ENCODE measurements at regions not wholly inside any gene's neighbourhood (a gene's known extent, or its start where the extent isn't known, plus 50 kb on each side); places are given as distances from the start of the nearest gene placed in this dataset.

GRCh38 chr6:4311976-4312860 is 176.8 kb upstream of the ECI2 start:
- DNase-seq (ENCODE audit: extremely low read depth in 1 of 2, low read depth in 1 of 2): no peak

GRCh38 chr6:4309540-4309939 is 174.2 kb upstream of the ECI2 start:
- DNase-seq (ENCODE audit: extremely low read depth in 1 of 2, low read depth in 1 of 2): no peak

GRCh38 chr6:4308364-4308763 is 173.0 kb upstream of the ECI2 start:
- no peak for DNase-seq (ENCODE audit: extremely low read depth in 1 of 2, low read depth in 1 of 2)

GRCh38 chr6:4304927-4305455 is 169.6 kb upstream of the ECI2 start:
- DNase-seq (ENCODE audit: extremely low read depth in 1 of 2, low read depth in 1 of 2): no peak

GRCh38 chr6:4303638-4304037 is 168.3 kb upstream of the ECI2 start:
- DNase-seq (ENCODE audit: extremely low read depth in 1 of 2, low read depth in 1 of 2): no peak

- DNase-seq (ENCODE audit: extremely low read depth in 1 of 2, low read depth in 1 of 2): no peak
Observed at GRCh38 chr6:4302524-4302923, 167.1 kb upstream of the ECI2 start.

GRCh38 chr6:4301871-4302270 is 166.5 kb upstream of the ECI2 start:
- no peak for DNase-seq (ENCODE audit: extremely low read depth in 1 of 2, low read depth in 1 of 2)

GRCh38 chr6:4300917-4301316 is 165.5 kb upstream of the ECI2 start:
- no peak for DNase-seq (ENCODE audit: extremely low read depth in 1 of 2, low read depth in 1 of 2)

- no peak for DNase-seq (ENCODE audit: extremely low read depth in 1 of 2, low read depth in 1 of 2)
Observed at GRCh38 chr6:4299476-4299875, 164.1 kb upstream of the ECI2 start.

GRCh38 chr6:4297348-4297747 is 162.0 kb upstream of the ECI2 start:
- DNase-seq (ENCODE audit: extremely low read depth in 1 of 2, low read depth in 1 of 2): no peak

GRCh38 chr6:4296552-4296951 is 161.2 kb upstream of the ECI2 start:
- no peak for DNase-seq (ENCODE audit: extremely low read depth in 1 of 2, low read depth in 1 of 2)

- no peak for DNase-seq (ENCODE audit: extremely low read depth in 1 of 2, low read depth in 1 of 2)
Observed at GRCh38 chr6:4295783-4296155, 160.4 kb upstream of the ECI2 start.

GRCh38 chr6:4295058-4295782 is 159.8 kb upstream of the ECI2 start:
- no peak for DNase-seq (ENCODE audit: extremely low read depth in 1 of 2, low read depth in 1 of 2)

- DNase-seq (ENCODE audit: extremely low read depth in 1 of 2, low read depth in 1 of 2): no peak
Observed at GRCh38 chr6:4294636-4295035, 159.3 kb upstream of the ECI2 start.

- DNase-seq (ENCODE audit: extremely low read depth in 1 of 2, low read depth in 1 of 2): no peak
Observed at GRCh38 chr6:4291453-4292403, 156.4 kb upstream of the ECI2 start.

GRCh38 chr6:4289770-4290320 is 154.5 kb upstream of the ECI2 start:
- DNase-seq (ENCODE audit: extremely low read depth in 1 of 2, low read depth in 1 of 2): no peak

GRCh38 chr6:4287811-4288244 is 152.5 kb upstream of the ECI2 start:
- no peak for DNase-seq (ENCODE audit: extremely low read depth in 1 of 2, low read depth in 1 of 2)

GRCh38 chr6:4287372-4287771 is 152.0 kb upstream of the ECI2 start:
- no peak for DNase-seq (ENCODE audit: extremely low read depth in 1 of 2, low read depth in 1 of 2)

- DNase-seq (ENCODE audit: extremely low read depth in 1 of 2, low read depth in 1 of 2): no peak
Observed at GRCh38 chr6:4282926-4283325, 147.6 kb upstream of the ECI2 start.

All from activated CD8-positive, alpha-beta memory T cell treated with anti-CD3 and anti-CD28 coated beads for 1 hour (primary cell).